ENCODE measurements at regions not wholly inside any gene's neighbourhood (a gene's known extent, or its start where the extent isn't known, plus 50 kb on each side); places are given as distances from the start of the nearest gene placed in this dataset.

GRCh38 chr5:56299212-56299611, 66.1 kb upstream of the ANKRD55 start:
- TF ChIP-seq EZH2 (IDR thresholded peaks at IDR 0.05; ENCODE audit: low read length), result no peak
- TF ChIP-seq, protein P1, sequence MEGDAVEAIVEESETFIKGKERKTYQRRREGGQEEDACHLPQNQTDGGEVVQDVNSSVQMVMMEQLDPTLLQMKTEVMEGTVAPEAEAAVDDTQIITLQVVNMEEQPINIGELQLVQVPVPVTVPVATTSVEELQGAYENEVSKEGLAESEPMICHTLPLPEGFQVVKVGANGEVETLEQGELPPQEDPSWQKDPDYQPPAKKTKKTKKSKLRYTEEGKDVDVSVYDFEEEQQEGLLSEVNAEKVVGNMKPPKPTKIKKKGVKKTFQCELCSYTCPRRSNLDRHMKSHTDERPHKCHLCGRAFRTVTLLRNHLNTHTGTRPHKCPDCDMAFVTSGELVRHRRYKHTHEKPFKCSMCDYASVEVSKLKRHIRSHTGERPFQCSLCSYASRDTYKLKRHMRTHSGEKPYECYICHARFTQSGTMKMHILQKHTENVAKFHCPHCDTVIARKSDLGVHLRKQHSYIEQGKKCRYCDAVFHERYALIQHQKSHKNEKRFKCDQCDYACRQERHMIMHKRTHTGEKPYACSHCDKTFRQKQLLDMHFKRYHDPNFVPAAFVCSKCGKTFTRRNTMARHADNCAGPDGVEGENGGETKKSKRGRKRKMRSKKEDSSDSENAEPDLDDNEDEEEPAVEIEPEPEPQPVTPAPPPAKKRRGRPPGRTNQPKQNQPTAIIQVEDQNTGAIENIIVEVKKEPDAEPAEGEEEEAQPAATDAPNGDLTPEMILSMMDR (optimal IDR thresholded peaks at IDR 0.05 in 1 of 3, IDR thresholded peaks at IDR 0.05 in 1 of 3, conservative IDR thresholded peaks at IDR 0.05 in 1 of 3; ENCODE audit: extremely low read depth in 1 of 3, insufficient read depth in 2 of 3, low read length in 3 of 3), result no peak
- no peaks in the 10 kb centered on the region for H3K9me3 ChIP-seq (ENCODE audit: control insufficient read depth, low read depth, low read length)
- H3K27me3 ChIP-seq (ENCODE audit: control insufficient read depth, extremely low read depth, insufficient read depth, low read length), result no peaks in the 10 kb centered on the region
- H3K27ac ChIP-seq (ENCODE audit: control insufficient read depth, insufficient read depth, low read length), result no peak overlapping the region
- H3K4me2 ChIP-seq (ENCODE audit: control insufficient read depth, extremely low read depth, insufficient read depth, low read depth, low read length), result no peak overlapping the region
- no peaks in the 10 kb centered on the region for H3K9me1 ChIP-seq (ENCODE audit: control insufficient read depth, extremely low read depth, insufficient read depth, low read length)
- H3K4me3 ChIP-seq (ENCODE audit: control insufficient read depth in 2 of 3, extremely low read depth in 1 of 3, insufficient read depth in 2 of 3, low read depth in 1 of 3, low read length in 3 of 3), result no peak overlapping the region
- DNase-seq (ENCODE audit: low read depth, low spot score) (no peak), FAIRE-seq (no peak)
- dilution Hi-C loops (cut with MboI; ENCODE audit: extremely low pct_ligation_motif_present, low sequenced_read_pairs), result no loop called here
- H2AFZ ChIP-seq (ENCODE audit: control insufficient read depth, low read length), result no peak overlapping the region
- H3K9ac ChIP-seq (ENCODE audit: control insufficient read depth, extremely low read depth, insufficient read depth, low read length), result no peak overlapping the region
- peaks cover 6% of the 10 kb centered on the region for H3K4me1 ChIP-seq (ENCODE audit: control insufficient read depth, extremely low read depth, insufficient read depth, low read length)
- no peaks in the 10 kb centered on the region for H3K36me3 ChIP-seq (ENCODE audit: control insufficient read depth in 2 of 2, extremely low read depth in 1 of 2, insufficient read depth in 2 of 2, low read length in 2 of 2)
- H4K20me1 ChIP-seq (ENCODE audit: control insufficient read depth, extremely low read depth, insufficient read depth, low read length), result no peaks in the 10 kb centered on the region
- no peaks in the 10 kb centered on the region for H3K79me2 ChIP-seq (ENCODE audit: control insufficient read depth, insufficient read depth, low read length)

DNA sequence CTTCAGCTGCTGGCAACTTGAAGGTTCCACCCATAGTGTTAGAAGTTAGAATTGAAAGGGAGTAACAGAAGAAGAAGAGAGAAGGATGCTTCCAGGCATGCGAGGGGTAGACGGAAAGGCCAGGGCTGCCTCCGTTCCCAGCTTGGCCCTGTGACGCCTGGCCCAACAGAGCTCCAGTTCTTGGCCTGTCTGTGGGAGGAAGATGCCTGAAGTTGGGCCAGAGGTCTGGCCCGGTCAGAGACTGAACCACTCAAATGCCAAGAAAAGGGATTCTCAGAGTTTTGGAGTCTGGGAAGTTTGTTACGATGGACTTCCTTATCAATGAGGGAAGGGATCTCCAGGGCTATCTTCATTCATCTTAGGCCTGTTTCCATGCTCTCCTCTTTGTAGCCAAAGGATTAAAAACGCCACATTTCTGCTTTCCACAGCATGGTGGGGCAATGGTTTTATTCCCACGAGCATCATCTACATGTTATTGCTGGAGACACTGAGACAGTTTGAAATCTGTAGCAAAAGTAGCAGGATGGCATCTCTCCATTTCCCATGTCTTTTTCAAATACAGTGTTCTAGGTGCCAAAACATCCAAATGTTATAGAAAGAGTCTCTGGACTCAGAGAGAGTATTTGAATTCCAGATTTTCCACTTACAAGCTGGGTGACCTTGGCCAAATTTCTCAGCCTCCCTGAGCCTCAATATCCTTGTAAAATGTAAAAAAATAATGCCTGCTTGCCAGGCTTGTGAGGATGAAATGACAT, 65.4 kb upstream of the ANKRD55 start:
- Histone ChIP-seq H3K27me3 (ENCODE audit: control insufficient read depth, extremely low read depth, insufficient read depth, low read length) (no peaks in the 10 kb centered on the region), H3K4me2 (ENCODE audit: control insufficient read depth, extremely low read depth, insufficient read depth, low read depth, low read length) (no peak overlapping the region), H3K4me1 (ENCODE audit: control insufficient read depth, extremely low read depth, insufficient read depth, low read length) (peaks cover 6% of the 10 kb centered on the region), H3K9ac (ENCODE audit: control insufficient read depth, extremely low read depth, insufficient read depth, low read length) (no peak overlapping the region), H3K9me1 (ENCODE audit: control insufficient read depth, extremely low read depth, insufficient read depth, low read length) (no peaks in the 10 kb centered on the region), H3K9me3 (ENCODE audit: control insufficient read depth, low read depth, low read length) (no peaks in the 10 kb centered on the region), H3K79me2 (ENCODE audit: control insufficient read depth, insufficient read depth, low read length) (no peaks in the 10 kb centered on the region), H3K27ac (ENCODE audit: control insufficient read depth, insufficient read depth, low read length) (no peak overlapping the region), H2AFZ (ENCODE audit: control insufficient read depth, low read length) (no peak overlapping the region), H3K4me3 (ENCODE audit: control insufficient read depth in 2 of 3, extremely low read depth in 1 of 3, insufficient read depth in 2 of 3, low read depth in 1 of 3, low read length in 3 of 3) (no peak overlapping the region), H4K20me1 (ENCODE audit: control insufficient read depth, extremely low read depth, insufficient read depth, low read length) (no peaks in the 10 kb centered on the region), H3K36me3 (ENCODE audit: control insufficient read depth in 2 of 2, extremely low read depth in 1 of 2, insufficient read depth in 2 of 2, low read length in 2 of 2) (no peaks in the 10 kb centered on the region)
- DNase-seq (ENCODE audit: low read depth, low spot score), result no peak
- no peak for TF ChIP-seq EZH2 (IDR thresholded peaks at IDR 0.05; ENCODE audit: low read length)
- TF ChIP-seq, protein P1 (optimal IDR thresholded peaks at IDR 0.05 in 1 of 3, IDR thresholded peaks at IDR 0.05 in 1 of 3, conservative IDR thresholded peaks at IDR 0.05 in 1 of 3; ENCODE audit: extremely low read depth in 1 of 3, insufficient read depth in 2 of 3, low read length in 3 of 3), result no peak
- no peak for FAIRE-seq
- dilution Hi-C loops (cut with MboI; ENCODE audit: extremely low pct_ligation_motif_present, low sequenced_read_pairs), result no loop called here
